ENCODE measurements at regions not wholly inside any gene's neighbourhood (a gene's known extent, or its start where the extent isn't known, plus 50 kb on each side); places are given as distances from the start of the nearest gene placed in this dataset.
"Not testable (repeated sequence)": the region's sequence is repeated elsewhere in the genome, so short reads cannot be mapped to it uniquely, and the experiment has no call there.

DNA sequence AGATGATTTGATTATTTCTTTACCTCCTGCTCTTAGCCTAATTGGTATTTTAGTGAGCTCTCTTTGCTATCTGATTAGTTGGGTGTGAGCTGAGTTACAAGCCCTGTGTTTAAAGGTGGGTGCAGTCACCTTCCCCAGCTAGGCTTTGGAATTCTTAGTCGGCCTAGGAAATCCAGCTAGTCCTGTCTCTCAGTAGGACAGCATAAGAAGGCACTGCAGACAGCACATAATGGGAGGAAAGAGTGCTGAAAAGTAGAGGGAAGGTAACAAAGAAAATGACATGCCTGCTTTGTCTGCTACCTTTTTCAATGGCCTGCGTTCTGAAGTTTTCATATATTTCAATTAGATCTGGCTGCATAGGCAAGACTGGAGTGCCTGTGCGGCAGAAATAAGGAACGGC lies 1794.0 kb upstream of the CELF4 start:
- no peak for DNase-seq

DNA sequence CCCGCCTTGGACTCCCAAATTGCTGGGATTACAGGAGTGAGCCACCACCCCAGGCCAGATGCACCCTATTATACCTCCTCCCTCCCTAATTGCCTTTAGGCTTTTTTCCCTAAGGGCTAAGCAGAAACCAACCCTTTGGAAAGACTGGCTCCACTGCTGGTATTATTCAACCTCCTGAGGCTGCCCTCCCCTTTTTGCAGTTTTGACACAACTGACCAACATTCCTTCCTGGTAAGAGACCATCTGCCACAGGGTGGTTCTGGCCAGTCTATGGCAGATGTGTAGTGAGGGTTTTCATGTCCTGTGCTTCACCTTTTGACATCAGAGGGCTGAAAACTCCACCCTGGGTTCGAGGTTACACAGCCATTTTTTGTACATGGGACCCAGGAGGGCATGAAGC lies 1785.3 kb upstream of the CELF4 start:
- DNase-seq, result no peak

DNA sequence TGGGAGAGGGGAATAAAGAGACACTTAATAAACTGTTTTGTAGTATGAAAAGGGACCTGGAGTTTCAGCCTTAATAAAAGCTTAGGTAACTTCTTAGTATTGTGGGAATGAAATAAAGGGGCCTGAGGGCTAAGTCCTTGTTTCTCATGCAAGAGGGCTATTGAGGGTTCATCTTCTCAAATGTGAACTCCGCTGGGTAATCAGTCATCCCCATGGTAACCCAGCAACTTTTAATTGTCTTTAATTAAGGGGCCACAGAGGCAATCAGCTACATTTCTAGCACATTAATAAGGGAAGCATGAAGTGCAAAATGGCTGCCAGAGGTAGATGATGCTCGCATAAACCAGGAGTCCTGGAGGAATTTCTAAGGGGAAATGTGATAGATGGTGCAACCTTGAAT lies 1784.2 kb upstream of the CELF4 start:
- DNase-seq, result no peak

DNA sequence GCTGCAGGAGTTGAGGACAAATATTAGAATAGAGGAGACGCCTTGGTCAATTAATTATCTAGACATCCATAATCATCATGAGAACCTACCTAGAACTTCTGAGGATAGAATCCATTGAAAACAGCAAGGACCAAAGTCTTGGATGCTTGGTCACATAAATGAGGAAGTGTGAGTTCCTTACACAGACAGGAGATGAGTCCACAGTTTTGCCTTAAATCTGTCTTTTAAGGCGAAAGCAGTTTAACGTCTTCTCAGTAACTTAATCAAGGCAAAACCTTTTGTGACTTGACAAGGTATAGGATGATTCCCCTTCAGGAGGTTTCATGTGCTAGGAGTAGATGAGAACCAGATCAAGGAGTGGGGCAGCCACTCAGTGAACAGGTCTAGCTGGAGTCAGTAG lies 1783.2 kb upstream of the CELF4 start:
- no peak for DNase-seq

DNA sequence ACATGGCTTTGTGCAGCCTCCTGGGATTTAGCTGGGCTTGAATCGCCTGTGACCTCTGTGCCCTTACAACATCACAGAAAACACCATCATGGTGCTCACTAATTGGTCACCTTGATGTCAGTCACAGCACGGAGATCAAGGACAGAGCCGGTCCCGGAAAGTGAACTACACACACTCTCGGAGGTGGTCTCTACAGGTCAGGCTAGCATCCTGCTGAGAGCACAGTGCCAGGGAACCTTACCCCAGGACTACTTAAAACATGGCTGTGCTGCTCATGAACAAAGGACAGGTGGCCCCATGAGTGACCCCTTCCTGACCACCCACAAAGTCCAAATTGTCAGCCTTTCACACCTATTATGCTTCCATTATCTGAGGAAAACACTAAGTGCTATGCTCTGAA lies 1782.1 kb upstream of the CELF4 start:
- DNase-seq, result no peak

DNA sequence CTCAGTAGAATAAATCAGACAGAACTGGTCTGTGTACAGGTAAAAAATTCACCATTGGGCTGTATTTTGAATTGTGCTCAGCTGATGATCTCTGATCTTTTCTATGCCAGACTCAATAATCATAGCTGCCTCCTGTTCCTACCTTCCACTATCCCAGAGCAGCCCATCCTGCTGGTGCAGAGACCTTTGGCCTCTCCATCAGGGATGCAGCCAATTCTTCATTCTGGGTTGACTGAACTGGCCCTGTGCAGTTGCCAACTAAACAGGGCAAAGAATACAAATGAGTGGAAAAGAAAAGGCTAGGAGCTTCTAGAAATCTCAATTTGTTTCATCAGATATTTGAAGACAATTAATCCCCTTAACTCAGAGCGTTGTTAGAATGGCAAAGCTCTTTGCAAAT lies 1781.3 kb upstream of the CELF4 start:
- DNase-seq, result no peak

DNA sequence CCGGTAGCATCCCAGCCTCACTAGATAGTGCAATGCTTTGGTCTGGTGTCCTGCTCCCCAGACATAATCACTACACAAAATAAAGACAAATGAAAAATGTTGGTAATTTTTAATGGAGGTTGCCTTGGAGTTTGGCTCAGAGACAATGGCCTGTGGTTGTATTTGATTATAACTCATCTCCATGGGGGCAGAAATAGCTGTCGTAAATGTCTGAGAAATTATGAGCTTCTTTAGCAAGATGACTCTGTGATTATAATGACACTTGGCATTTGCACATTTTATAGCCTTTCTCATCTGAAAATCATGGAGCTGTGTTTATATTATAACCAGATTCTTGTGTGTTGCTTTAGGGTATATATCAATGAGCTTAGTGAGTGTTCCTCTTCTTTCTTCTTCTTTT lies 1779.7 kb upstream of the CELF4 start:
- DNase-seq, result no peak

DNA sequence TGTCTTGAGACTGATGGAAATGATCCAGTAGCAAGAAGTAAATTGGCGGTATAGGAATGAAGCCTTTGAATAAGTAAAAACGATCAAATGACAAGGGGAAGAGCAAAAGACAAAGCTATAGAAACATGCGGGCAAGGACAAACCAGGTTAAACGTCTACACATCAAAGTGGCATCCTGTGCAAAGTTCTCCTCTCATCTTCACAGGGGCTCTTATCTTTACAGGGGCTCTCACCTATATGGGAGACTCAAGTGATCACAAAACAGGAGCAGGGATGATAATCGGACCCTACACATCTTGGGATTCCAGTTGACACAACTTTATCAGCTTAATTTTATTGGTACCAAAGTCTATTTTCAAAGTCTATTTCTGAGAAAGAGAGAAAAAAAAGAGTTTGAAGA lies 1778.9 kb upstream of the CELF4 start:
- DNase-seq, result no peak

DNA sequence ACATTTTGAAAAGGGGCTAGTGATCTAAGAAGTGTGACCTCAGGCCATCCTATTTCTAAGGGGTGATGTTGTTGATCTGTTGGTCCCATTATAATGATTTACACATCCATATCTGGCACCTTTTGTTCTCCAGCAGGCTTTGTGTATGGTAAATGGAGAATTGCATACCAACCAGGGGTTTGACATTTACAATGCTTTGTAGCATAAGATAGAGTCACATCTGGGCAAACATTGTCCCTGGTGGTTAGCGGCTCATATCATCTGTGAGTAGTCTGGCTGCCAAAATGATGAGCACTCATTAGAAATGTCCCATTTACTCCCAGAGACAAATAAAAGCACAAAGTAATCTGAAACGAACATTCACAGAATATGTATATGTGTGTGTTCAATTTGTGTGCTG lies 1775.5 kb upstream of the CELF4 start:
- DNase-seq, result no peak

DNA sequence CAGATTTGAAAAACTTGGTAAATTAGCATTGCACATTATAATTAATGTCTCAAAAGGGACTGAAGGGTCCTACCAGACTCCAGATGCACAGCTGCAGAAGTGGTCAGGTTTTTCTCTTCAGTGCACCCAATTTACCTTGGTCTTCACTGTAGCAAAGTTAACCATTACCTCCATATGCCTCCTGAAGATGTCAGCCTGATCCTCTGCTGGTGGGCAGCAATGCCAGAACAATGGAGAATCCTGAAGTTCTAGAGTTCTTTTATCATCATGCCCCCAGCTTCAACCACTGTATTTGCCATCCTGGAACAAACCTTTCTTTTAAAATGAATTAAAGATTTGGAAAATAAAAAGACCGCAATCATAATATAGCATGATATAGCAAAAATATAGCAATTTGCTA lies 1774.8 kb upstream of the CELF4 start:
- no peak for DNase-seq

DNA sequence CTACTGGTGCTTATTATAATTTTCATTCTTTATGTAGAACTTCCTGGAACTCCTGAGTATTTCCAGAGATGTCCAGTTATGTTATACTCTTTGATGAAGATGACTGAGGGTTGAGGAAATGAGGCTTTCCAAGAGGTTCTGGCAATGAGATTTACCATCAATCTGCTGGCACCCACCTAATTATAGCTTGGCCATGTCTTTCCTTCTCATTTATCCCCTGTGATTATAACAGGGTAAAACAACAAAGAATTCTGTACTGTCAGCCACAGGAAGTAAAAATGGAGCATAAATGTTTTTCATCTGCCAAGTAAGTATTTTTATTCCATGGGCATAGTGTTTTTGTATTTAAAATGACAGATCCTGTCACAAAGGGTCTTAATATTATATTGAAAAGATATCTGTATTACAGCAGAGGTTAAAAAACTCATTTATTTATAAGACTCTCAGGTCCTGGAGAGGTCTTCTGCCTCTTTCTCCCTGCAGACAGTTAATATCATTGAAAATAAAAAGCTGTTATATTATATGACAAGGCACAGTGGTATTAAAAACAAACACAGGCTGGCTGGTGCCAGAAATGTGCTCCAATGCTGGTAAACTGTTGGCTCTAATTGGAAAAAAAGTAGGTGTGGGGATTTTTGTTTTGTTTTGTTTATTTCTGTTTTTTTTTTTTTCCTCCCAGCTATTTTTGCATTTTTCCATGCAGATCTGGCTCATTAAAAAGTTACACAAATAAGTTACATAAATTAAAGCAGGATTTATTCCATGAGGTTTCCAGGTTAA lies 1764.1 kb upstream of the CELF4 start:
- no peak for DNase-seq

DNA sequence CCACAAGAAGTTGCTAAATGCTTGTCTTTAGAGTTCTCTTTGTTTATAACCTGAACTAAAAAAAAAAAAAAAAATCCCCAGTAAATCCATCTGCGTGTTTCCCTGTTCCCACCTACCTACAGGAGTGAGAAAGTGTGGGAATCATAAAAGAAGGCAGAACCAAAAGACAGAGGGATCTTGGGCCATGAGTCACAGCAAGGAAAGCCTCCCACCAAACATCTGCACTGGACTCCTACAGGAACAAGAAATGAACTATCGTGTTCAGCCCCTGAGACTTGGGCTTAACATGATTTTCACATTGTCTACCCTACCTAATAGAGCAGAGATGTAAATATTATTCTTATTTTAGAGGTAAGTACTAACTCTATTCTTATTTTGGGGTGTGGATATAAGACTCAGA lies 1761.2 kb upstream of the CELF4 start:
- DNase-seq, result no peak

DNA sequence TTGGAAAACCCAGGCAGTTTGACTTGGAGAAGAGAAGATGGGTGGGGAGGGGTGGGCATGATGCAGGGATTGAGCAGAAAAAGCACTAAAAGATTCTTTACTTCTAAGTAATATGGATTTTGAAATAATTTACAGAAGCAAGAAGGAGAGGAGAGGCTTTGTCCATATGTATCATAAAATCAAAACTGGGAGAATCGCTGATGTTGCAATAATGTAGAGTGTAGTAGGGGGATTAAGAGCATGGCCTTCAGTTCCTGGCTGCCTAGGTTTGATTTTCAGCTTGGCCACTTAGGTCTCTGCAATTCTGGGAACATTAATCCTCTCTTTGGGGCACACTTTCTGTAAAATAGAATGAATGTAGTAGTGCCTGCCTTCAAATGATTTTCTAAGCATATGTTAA lies 1760.4 kb upstream of the CELF4 start:
- DNase-seq, result no peak

DNA sequence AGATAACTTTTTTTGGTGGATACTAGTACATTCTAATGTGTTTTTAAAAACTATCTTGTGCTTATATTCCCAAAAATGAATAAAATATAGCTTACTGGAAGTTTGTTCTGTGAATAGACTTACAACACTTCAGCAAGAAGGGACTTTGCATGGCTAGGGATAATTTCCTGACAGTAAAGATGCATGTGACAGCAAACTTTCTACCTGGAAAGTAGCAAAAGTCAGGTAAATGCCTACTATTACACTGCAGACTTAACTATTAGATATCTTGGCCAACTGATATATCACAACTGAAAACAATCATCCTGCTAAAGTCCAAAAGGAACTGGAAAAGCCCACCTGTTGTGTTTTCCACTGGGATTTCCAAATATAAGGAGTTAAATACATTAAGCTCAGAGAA lies 1753.5 kb upstream of the CELF4 start:
- DNase-seq, result no peak

DNA sequence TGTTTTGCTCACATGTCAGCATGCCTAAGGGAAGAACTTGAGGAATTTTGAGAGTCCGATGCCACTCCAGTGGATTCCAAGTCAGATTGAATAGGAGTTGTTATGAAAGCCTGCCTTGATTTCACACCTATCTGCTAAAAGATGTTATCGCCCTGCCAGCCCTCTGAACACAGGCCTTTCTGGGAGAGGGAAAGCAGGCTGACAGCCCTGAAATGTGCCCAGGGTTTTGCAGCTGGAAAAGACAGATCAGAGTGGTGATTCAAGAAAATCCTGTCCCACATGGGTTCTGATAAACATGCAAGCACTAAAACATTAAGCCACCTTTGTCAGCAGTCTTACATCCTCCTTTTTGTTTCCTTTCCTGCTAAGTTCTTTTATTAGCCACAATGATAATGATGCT lies 1752.9 kb upstream of the CELF4 start:
- no peak for DNase-seq

DNA sequence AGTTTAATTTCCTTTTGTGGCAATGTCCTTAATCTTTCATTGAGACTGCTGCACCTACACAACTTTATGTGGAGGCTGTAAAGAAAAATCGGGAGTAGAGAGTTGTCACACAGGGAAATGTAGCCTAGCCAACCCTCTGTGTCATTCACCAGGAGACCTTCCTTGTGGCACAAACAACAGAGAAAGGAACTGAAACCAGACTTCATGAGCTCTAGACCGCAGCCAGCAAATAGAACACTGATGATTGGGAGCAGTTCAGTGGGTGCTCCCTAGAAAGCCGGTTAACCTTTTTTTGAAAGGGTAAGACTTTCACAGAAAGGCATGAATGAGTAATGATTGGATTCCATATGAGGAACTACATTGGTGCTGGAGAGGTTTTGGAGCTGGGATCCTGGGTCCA lies 1752.4 kb upstream of the CELF4 start:
- no peak for DNase-seq

DNA sequence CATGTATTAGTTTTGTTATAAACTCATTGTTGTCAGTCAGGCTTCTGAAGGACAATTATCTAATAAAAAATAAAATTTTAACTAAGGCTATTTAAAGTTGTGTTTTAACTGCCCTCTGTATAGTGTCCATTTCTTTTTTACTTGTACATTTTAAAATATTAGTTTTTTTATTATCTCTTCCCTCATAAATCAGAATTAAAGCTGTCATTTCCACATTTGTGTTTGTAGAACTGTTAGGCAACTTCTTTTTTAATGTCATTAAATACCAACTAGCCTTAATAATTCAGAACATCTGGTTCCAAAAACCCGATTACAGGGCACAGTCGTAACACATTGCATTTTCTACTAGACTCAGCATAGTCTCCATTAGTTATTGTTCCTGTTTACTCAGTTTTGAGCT lies 1749.0 kb upstream of the CELF4 start:
- DNase-seq, result no peak

DNA sequence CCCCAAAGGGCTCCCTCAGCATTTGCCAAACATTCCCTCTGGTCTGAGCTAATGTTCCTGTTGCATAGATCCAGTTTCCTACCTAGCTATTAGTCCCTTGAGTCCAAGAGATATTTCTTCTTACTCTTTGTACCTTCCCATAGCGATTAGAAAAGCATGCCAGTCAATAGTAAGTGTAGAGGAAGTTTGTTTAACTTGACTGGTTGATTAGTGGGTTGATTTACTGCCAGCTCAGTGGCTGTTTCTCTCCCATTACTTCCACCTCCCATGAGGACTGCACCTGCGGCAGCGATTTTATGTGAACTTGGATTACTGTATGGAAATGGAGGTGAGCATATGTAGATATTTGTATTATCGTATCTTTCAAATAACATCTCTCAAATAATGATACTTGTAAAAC lies 1748.4 kb upstream of the CELF4 start:
- no peak for DNase-seq

DNA sequence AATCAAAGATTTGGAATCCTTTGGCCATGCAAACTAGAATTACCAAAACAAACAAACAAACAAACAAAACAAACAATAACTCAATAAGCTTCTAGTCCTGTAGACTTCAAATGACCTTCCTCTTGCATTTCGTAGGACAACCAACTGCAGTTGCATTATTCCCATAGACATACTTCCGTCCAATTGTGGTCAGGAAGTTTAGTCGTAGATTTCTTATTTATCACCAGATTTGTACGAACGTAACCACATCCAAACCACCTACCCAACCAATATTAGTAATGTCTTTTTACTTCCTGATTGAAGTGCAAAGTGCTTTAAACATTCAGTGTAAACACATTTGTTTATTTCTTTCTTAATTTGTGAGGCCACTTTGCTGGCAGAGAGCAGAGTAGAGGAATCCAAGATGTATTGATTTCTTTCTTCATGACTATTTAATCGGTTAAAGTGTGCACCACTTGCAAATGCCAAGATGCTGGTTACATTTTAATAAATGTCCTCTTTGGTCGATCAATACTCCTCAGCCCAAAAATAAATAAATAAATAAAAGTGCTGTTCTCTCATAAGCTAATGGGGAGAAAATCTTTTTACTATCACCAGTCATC lies 1745.6 kb upstream of the CELF4 start:
- DNase-seq, result no peak

DNA sequence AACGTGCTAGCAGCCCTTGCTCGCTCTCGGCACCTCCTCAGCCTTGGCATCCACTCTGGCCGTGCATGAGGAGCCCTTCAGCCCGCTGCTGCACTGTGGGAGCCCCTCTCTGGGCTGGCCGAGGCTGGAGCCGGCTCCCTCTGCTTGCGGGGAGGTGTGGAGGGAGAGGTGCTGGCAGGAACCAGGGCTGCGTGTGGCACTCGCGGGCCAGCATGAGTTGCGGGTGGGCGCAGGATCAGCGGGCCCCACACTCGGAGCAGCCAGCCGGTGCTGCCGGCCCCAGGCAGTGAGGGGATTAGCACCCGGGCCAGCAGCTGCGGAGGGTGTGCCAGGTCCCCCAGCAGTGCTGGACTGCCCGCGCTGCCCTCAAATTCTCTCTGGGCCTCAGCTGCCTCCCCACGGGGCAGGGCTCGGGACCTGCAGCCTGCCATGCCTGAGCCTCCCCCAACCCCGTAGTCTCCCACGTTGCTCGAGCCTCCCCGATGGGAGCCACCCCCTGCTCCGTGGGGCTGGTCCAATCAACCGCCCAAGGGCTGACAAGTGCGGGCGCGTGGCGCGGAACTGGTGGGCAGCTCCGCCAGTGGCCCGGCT lies 1743.4 kb upstream of the CELF4 start:
- DNase-seq, result not testable (repeated sequence)

DNA sequence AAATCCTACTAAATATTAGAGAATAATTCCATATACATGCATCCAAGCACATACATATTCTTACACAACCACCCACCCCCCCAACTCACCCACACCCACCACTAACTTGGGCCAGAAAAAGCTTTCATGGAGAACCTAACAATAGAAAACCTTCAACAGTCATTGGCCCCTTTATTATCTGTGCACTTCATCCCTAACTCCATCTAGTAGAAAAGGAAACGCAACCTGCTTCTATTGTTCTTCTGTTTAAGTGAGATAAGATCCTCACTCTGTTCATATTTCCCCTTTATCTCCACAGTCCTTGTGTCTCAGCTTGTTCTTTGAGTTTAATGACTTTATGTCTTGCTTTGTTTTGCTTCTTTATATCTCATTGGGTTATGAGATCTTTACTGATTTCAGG lies 1740.2 kb upstream of the CELF4 start:
- DNase-seq, result no peak

DNA sequence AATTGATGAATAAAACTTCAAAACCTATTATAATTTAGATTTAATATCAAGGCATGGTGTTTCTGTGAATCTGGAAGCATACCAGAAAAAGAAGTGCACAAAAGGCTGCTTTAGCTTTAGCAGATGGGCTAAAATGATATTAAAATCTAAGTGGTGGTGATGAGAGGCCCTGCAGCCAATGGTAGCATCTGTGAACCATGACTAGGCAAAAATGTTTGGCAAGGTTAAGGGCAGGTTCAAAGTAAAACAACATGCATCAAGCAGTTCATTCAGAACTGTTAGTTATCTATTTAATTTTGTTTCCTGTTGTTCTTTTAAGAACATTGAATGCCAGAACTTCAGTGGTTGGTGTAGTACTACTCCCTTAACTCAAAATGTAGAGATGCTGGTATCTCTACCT lies 1736.9 kb upstream of the CELF4 start:
- no peak for DNase-seq

DNA sequence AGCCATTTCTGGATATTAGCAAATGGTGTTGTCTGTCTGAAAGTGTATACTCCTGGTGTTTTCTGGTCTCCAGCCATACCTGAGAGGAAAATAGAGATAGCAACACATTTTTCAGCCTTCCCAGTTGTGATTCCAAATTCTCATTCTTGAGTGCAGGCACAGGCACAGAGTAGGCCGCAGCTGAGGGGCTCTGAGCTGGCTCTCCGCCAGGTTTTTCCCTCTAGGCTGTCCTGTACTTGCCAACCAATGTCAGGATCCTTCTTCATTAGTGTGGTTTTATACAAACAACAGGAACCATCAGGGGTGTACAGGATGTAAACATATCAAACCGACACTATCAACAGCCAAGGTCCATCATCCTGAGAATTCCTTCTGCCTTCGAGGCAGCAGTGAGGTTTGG lies 1733.6 kb upstream of the CELF4 start:
- DNase-seq, result no peak

DNA sequence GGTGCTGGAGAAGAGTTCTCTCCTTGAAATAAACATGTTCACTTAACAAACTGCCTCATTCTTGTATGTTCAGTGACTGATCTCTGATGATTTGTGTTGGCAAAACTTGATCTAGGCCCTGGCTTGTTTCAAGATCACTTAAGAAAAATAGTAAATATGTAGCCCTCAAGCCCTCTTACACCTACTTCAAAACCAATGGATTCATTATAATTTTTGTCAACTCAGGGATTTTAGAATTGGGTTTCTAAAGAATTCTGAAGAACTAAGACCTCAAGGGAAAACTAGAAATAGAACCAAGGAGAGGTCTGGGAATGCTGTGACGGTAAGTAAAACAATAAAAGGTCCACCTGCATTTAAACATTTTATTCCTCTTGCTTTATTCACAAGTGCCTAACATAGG lies 1731.6 kb upstream of the CELF4 start:
- DNase-seq, result no peak
